Tibial artery (tissue), 4 donors: ENCODE measurements at regions not wholly inside any gene's neighbourhood (a gene's known extent, or its start where the extent isn't known, plus 50 kb on each side); places are given as distances from the start of the nearest gene placed in this dataset.

Experiments used
- DNase-seq, 2 donors: peaks; one replicate each; pipeline ENCODE4 v3.0.0-alpha.2; 2019
- H3K27ac ChIP-seq, 2 donors: fragments of 200-600 bp; sonication (generic) in 1 of 2; 1 replicate in 1 of 2; 2 replicates in 1 of 2; pipeline ENCODE4 v1.5.1; 2018 to 2019; ENCODE audit warnings: mild to moderate bottlenecking in 1 of 2
- H3K27me3 ChIP-seq, 2 donors: fragments of 200-600 bp; sonication (generic) in 1 of 2; one replicate each; pipeline versions ENCODE4 v1.5.1 to v1.6.0; 2016 to 2019
- H3K36me3 ChIP-seq, 3 donors: fragments of 200-600 bp; sonication (generic) in 2 of 3; one replicate each; pipeline ENCODE4 v1.5.1; 2016 to 2019; ENCODE audit warnings: mild to moderate bottlenecking in 2 of 3
- H3K4me1 ChIP-seq, 4 donors: fragments of 200-600 bp; sonication (generic) in 2 of 4; 1 replicate in 3 of 4; 2 replicates in 1 of 4; pipeline ENCODE4 v1.5.1; 2016 to 2019
- H3K4me3 ChIP-seq, 2 donors: fragments of 200-600 bp; sonication (generic) in 1 of 2; 1 replicate in 1 of 2; 2 replicates in 1 of 2; pipeline ENCODE4 v1.5.1; 2018 to 2019; ENCODE audit warnings: mild to moderate bottlenecking in 2 of 2
- H3K9me3 ChIP-seq, 3 donors: fragments of 200-600 bp; sonication (generic) in 1 of 3; one replicate each; pipeline ENCODE4 v1.5.1; 2016 to 2019
- CTCF ChIP-seq, 2 experiments: fragments of 200-600 bp in 1 of 2; fragments of 450-650 bp in 1 of 2; IDR thresholded peaks; one replicate each; pipeline ENCODE4 v1.5.1; 2017 to 2019; ENCODE audit warnings: antibody characterized with exemption in 2 of 2, mild to moderate bottlenecking in 1 of 2, moderate library complexity in 1 of 2
- intact Hi-C: fragments of 100-400 bp; cut with DNase I; formaldehyde crosslinking; loops from one replicate; pipeline ENCODE4 v1.15.0; 2023; ENCODE audit warnings: low total_unique reads

GRCh38 chr20:60553095-60553494 lies 594.9 kb downstream of the CDH26 start:
- H3K4me1 ChIP-seq, result no peaks in the 10 kb centered on the region
- no peak for TF ChIP-seq CTCF (IDR thresholded peaks at IDR 0.05)

DNA sequence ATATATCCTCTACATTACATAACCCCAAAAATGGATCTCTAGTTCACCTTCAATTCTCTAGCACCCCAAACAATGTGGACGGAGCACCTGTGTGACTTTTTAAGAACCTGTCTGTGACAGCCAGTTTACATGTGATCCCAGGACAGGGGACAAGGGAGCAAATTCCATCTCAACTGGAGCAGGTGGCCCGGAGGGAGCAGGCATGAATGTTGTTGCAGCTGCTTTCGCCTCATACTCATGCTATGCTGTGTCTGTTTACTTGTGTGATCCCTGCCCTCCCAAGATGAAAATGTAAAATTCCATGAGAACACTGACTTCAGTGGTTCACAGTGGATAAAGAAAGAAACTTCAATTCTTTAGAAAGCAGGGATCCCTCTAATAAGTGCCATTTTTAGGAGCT lies 600.3 kb downstream of the CDH26 start:
- intact Hi-C loops, result no loop called here
- no peak overlapping the region for H3K27ac ChIP-seq
- TF ChIP-seq CTCF (IDR thresholded peaks at IDR 0.05), result no peak
- H3K27me3 ChIP-seq, result peaks cover 0 to 7% of the 10 kb centered on the region in 2 donors
- no peaks in the 10 kb centered on the region for H3K36me3 ChIP-seq
- H3K4me1 ChIP-seq, result no peaks in the 10 kb centered on the region
- no peak overlapping the region for H3K4me3 ChIP-seq
- H3K9me3 ChIP-seq, result no peaks in the 10 kb centered on the region
- no peak for DNase-seq

More at GRCh38 chr20:60553095-60553494, 594.9 kb downstream of the CDH26 start:
- Histone ChIP-seq H3K27me3 (no peaks in the 10 kb centered on the region), H3K4me3 (no peak overlapping the region), H3K36me3 (no peaks in the 10 kb centered on the region), H3K9me3 (no peaks in the 10 kb centered on the region), H3K27ac (no peak overlapping the region)
- intact Hi-C loops, result no loop called here
- no peak for DNase-seq

DNA sequence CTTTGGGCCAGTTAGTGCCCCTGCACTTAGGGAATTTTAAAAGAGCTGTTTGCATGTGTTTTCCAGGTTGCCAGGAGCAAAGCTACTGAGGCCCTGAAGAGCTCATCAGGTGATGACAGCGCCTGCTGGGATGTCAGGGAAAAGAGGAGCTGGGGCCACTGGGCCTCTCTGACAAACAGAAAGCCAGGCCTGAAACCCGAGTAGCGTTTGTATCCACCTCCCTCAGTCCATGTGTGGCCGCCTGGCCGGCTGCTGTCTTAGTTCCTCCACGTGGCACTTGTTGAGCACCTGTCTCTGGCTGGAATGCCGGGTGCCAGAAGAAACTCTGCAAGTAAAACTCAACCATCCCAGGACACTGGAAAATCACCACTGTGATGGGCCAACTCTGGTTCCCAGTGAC lies 601.2 kb downstream of the CDH26 start:
- no peak for TF ChIP-seq CTCF (IDR thresholded peaks at IDR 0.05)
- peaks cover 0 to 7% of the 10 kb centered on the region in 2 donors for H3K27me3 ChIP-seq
- no peak overlapping the region for H3K27ac ChIP-seq
- H3K4me1 ChIP-seq, result no peaks in the 10 kb centered on the region
- no peak overlapping the region for H3K4me3 ChIP-seq
- H3K36me3 ChIP-seq, result no peaks in the 10 kb centered on the region
- no peaks in the 10 kb centered on the region for H3K9me3 ChIP-seq
- no peak for DNase-seq
- intact Hi-C loops, result no loop called here

DNA sequence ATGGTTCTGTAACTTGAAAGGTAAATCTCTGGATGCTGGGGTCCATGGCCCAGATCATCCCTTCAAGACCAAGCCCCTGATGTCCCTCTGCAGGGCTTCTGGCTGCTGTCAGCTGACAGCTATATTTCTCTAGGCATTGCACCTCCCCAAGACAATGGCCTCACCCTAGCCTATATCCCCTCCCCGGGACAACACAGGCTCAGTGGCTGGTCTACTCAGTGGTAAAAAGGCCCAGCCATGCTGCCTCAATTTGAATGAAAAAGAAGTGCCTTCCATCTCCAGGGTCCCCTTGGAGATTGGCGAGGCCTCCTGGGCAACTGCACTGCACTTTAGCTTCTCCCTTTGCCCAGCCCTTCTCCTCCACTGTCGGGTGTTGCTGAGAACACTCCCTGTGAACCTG lies 602.8 kb downstream of the CDH26 start:
- Histone ChIP-seq H3K4me1 (no peaks in the 10 kb centered on the region), H3K27ac (no peak overlapping the region), H3K27me3 (peaks cover 0 to 7% of the 10 kb centered on the region in 2 donors), H3K9me3 (no peaks in the 10 kb centered on the region), H3K36me3 (no peaks in the 10 kb centered on the region), H3K4me3 (no peak overlapping the region)
- no peak for DNase-seq
- intact Hi-C loops, result no loop called here
- TF ChIP-seq CTCF (IDR thresholded peaks at IDR 0.05), result no peak

GRCh38 chr20:60565083-60565482 lies 606.9 kb downstream of the CDH26 start:
- DNase-seq, result no peak
- Histone ChIP-seq H3K27me3 (no peaks in the 10 kb centered on the region), H3K4me1 (no peaks in the 10 kb centered on the region), H3K27ac (no peak overlapping the region), H3K4me3 (no peak overlapping the region), H3K36me3 (no peaks in the 10 kb centered on the region), H3K9me3 (no peaks in the 10 kb centered on the region)
- no peak for TF ChIP-seq CTCF (IDR thresholded peaks at IDR 0.05)
- intact Hi-C loops, result no loop called here

DNA sequence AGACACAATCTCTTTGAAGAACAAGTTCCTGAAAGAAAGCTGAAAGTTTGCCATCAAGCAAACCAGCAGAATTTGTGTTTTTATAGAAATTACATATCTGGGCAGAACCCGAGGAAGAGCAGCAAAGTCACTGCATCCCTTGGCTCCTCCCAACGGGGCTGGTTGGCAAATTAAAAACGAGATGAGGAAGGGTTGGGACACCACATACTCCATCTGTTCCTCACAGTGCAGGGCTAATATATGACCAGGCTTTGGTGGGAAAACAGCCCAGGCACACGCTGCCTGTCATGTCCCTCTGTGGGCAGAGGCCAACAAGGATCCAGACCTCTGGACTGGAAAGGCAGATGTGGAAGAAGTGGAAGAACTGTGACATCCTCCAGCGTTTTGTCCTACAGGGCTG lies 607.3 kb downstream of the CDH26 start:
- no peaks in the 10 kb centered on the region for H3K4me1 ChIP-seq
- H3K4me3 ChIP-seq, result no peak overlapping the region
- no peak for TF ChIP-seq CTCF (IDR thresholded peaks at IDR 0.05)
- intact Hi-C loops, result no loop called here
- no peaks in the 10 kb centered on the region for H3K27me3 ChIP-seq
- no peak for DNase-seq
- H3K9me3 ChIP-seq, result no peaks in the 10 kb centered on the region
- no peak overlapping the region for H3K27ac ChIP-seq
- H3K36me3 ChIP-seq, result no peaks in the 10 kb centered on the region
